ENCODE measurements at regions not wholly inside any gene's neighbourhood (a gene's known extent, or its start where the extent isn't known, plus 50 kb on each side); places are given as distances from the start of the nearest gene placed in this dataset.
"Not testable (repeated sequence)": the region's sequence is repeated elsewhere in the genome, so short reads cannot be mapped to it uniquely, and the experiment has no call there.

- no peak for DNase-seq
Measured at GRCh38 chr6:9361749-9362148, 926.4 kb upstream of the SLC35B3 start.

GRCh38 chr6:9360881-9361280 is 925.5 kb upstream of the SLC35B3 start:
- DNase-seq = no peak

- DNase-seq = no peak
Measured at GRCh38 chr6:9347608-9348007, 912.3 kb upstream of the SLC35B3 start.

GRCh38 chr6:9346923-9347322 is 911.6 kb upstream of the SLC35B3 start:
- DNase-seq = no peak

- DNase-seq = no peak
Measured at GRCh38 chr6:9335431-9335830, 900.1 kb upstream of the SLC35B3 start.

- DNase-seq = no peak
Measured at GRCh38 chr6:9334979-9335378, 899.6 kb upstream of the SLC35B3 start.

- no peak for DNase-seq
Measured at GRCh38 chr6:9332241-9332780, 897.0 kb upstream of the SLC35B3 start.

- DNase-seq = no peak
Measured at GRCh38 chr6:9316831-9317230, 881.5 kb upstream of the SLC35B3 start.

GRCh38 chr6:9315966-9316650 is 880.8 kb upstream of the SLC35B3 start:
- no peak for DNase-seq

GRCh38 chr6:9308284-9308683 is 872.9 kb upstream of the SLC35B3 start:
- no peak for DNase-seq

- no peak for DNase-seq
Measured at GRCh38 chr6:9307786-9308185, 872.4 kb upstream of the SLC35B3 start.

GRCh38 chr6:9307187-9307586 is 871.8 kb upstream of the SLC35B3 start:
- DNase-seq = no peak

- no peak for DNase-seq
Measured at GRCh38 chr6:9295644-9296043, 860.3 kb upstream of the SLC35B3 start.

GRCh38 chr6:9292975-9293374 is 857.6 kb upstream of the SLC35B3 start:
- DNase-seq = no peak

- DNase-seq = not testable (repeated sequence)
Measured at GRCh38 chr6:9290342-9290741, 855.0 kb upstream of the SLC35B3 start.

GRCh38 chr6:9272671-9273070 is 837.3 kb upstream of the SLC35B3 start:
- DNase-seq = no peak

- no peak for DNase-seq
Measured at GRCh38 chr6:9266741-9267140, 831.4 kb upstream of the SLC35B3 start.

- no peak for DNase-seq
Measured at GRCh38 chr6:9257215-9257614, 821.9 kb upstream of the SLC35B3 start.

- DNase-seq = no peak
Measured at GRCh38 chr6:9254251-9254650, 818.9 kb upstream of the SLC35B3 start.

- DNase-seq = no peak
Measured at GRCh38 chr6:9252799-9253198, 817.5 kb upstream of the SLC35B3 start.

- no peak for DNase-seq
Measured at GRCh38 chr6:9250852-9251251, 815.5 kb upstream of the SLC35B3 start.

- DNase-seq = no peak
Measured at GRCh38 chr6:9248133-9248532, 812.8 kb upstream of the SLC35B3 start.

GRCh38 chr6:9240861-9241260 is 805.5 kb upstream of the SLC35B3 start:
- no peak for DNase-seq

GRCh38 chr6:9236443-9236842 is 801.1 kb upstream of the SLC35B3 start:
- no peak for DNase-seq

GRCh38 chr6:9233686-9234085 is 798.3 kb upstream of the SLC35B3 start:
- no peak for DNase-seq
